ENCODE measurements at regions not wholly inside any gene's neighbourhood (a gene's known extent, or its start where the extent isn't known, plus 50 kb on each side); places are given as distances from the start of the nearest gene placed in this dataset.
A peak's percentile ranks its signal among the peaks of the same experiment; 100 is the strongest.

GRCh38 chr3:10702961-10703740 is 112.9 kb upstream of the SLC6A11 start:
- Histone ChIP-seq H3K4me3 (no peak overlapping the region), H3K9me3 (no peaks in the 10 kb centered on the region), H3K27me3 (no peaks in the 10 kb centered on the region), H3K27ac (no peak overlapping the region), H3K4me1 (peaks cover 0 to 8% of the 10 kb centered on the region in 2 donors), H3K36me3 (no peaks in the 10 kb centered on the region)
- TF ChIP-seq CTCF (IDR thresholded peaks at IDR 0.05) (no peak), POLR2A (IDR thresholded peaks at IDR 0.05) (no peak)
- no peak for DNase-seq
- intact Hi-C loops (cut with DNase I; ENCODE audit: low total_unique reads): no loop called here

GRCh38 chr3:10703875-10704274 is 112.2 kb upstream of the SLC6A11 start:
- intact Hi-C loops (cut with DNase I; ENCODE audit: low total_unique reads): no loop called here
- no peak for DNase-seq
- H3K27me3 ChIP-seq: no peaks in the 10 kb centered on the region
- H3K4me1 ChIP-seq: peaks cover 0 to 11% of the 10 kb centered on the region in 2 donors
- no peaks in the 10 kb centered on the region for H3K9me3 ChIP-seq
- no peak overlapping the region for H3K4me3 ChIP-seq
- TF ChIP-seq POLR2A (IDR thresholded peaks at IDR 0.05) (no peak), CTCF (IDR thresholded peaks at IDR 0.05) (no peak)
- no peak overlapping the region for H3K27ac ChIP-seq
- no peaks in the 10 kb centered on the region for H3K36me3 ChIP-seq

- TF ChIP-seq POLR2A (IDR thresholded peaks at IDR 0.05): no peak
- TF ChIP-seq CTCF (IDR thresholded peaks at IDR 0.05): no peak
- H3K4me1 ChIP-seq: peaks cover 0 to 11% of the 10 kb centered on the region in 2 donors
- H3K9me3 ChIP-seq: no peaks in the 10 kb centered on the region
- no peak overlapping the region for H3K4me3 ChIP-seq
- H3K27ac ChIP-seq: no peak overlapping the region
- no peaks in the 10 kb centered on the region for H3K27me3 ChIP-seq
- intact Hi-C loops (cut with DNase I; ENCODE audit: low total_unique reads): no loop called here
- no peak for DNase-seq
- no peaks in the 10 kb centered on the region for H3K36me3 ChIP-seq
These were observed 109.8 kb upstream of the SLC6A11 start for GRCh38 chr3:10706156-10706739.

GRCh38 chr3:10706740-10707399 is 109.2 kb upstream of the SLC6A11 start:
- Histone ChIP-seq H3K9me3 (no peaks in the 10 kb centered on the region), H3K27me3 (no peaks in the 10 kb centered on the region), H3K36me3 (no peaks in the 10 kb centered on the region), H3K4me1 (peaks cover 0 to 11% of the 10 kb centered on the region in 2 donors), H3K4me3 (peak overlapping the region; percentile 27 to 36), H3K27ac (no peak overlapping the region)
- DNase-seq: no peak
- TF ChIP-seq POLR2A (IDR thresholded peaks at IDR 0.05) (no peak), CTCF (IDR thresholded peaks at IDR 0.05) (no peak)
- intact Hi-C loops (cut with DNase I; ENCODE audit: low total_unique reads): no loop called here
